Mucosa of stomach (tissue), 1 donor: ENCODE measurements at regions not wholly inside any gene's neighbourhood (a gene's known extent, or its start where the extent isn't known, plus 50 kb on each side); places are given as distances from the start of the nearest gene placed in this dataset.
A peak's percentile ranks its signal among the peaks of the same experiment; 100 is the strongest.

Experiments used
- H3K27me3 ChIP-seq: one replicate; pipeline ENCODE4 v1.7.0; 2013; ENCODE audit warnings: mild to moderate bottlenecking, low read length; ENCODE audit not compliant: control insufficient read depth, insufficient read depth
- H3K36me3 ChIP-seq: one replicate; pipeline ENCODE4 v1.7.0; 2013; ENCODE audit warnings: low read length; ENCODE audit not compliant: control insufficient read depth, insufficient read depth
- H3K4me1 ChIP-seq: one replicate; pipeline ENCODE4 v1.7.0; 2013; ENCODE audit warnings: mild to moderate bottlenecking, low read length; ENCODE audit not compliant: control insufficient read depth, insufficient read depth
- H3K4me3 ChIP-seq: one replicate; pipeline ENCODE4 v1.7.0; 2013; ENCODE audit warnings: low read length
- H3K9ac ChIP-seq: one replicate; pipeline ENCODE4 v1.7.0; 2013; ENCODE audit warnings: mild to moderate bottlenecking, low read length, moderate library complexity
- H3K9me3 ChIP-seq: one replicate; pipeline ENCODE4 v1.7.0; 2013; ENCODE audit warnings: mild to moderate bottlenecking, low read length, moderate library complexity; ENCODE audit not compliant: control insufficient read depth
- donor health status: Pancreatic carcinoma.

- H3K36me3 ChIP-seq = no peaks in the 10 kb centered on the region
- H3K4me3 ChIP-seq = no peak overlapping the region
- H3K4me1 ChIP-seq = peaks cover 14% of the 10 kb centered on the region
- H3K9ac ChIP-seq = no peak overlapping the region
- H3K9me3 ChIP-seq = no peaks in the 10 kb centered on the region
- H3K27me3 ChIP-seq = no peaks in the 10 kb centered on the region
These were observed 199.5 kb downstream of the C9orf50 start for GRCh38 chr9:129421371-129421770.

GRCh38 chr9:129420721-129421120, 200.2 kb downstream of the C9orf50 start:
- Histone ChIP-seq H3K36me3 (no peaks in the 10 kb centered on the region), H3K4me3 (no peak overlapping the region), H3K9ac (no peak overlapping the region), H3K4me1 (peaks cover 14% of the 10 kb centered on the region), H3K27me3 (no peaks in the 10 kb centered on the region), H3K9me3 (no peaks in the 10 kb centered on the region)

DNA sequence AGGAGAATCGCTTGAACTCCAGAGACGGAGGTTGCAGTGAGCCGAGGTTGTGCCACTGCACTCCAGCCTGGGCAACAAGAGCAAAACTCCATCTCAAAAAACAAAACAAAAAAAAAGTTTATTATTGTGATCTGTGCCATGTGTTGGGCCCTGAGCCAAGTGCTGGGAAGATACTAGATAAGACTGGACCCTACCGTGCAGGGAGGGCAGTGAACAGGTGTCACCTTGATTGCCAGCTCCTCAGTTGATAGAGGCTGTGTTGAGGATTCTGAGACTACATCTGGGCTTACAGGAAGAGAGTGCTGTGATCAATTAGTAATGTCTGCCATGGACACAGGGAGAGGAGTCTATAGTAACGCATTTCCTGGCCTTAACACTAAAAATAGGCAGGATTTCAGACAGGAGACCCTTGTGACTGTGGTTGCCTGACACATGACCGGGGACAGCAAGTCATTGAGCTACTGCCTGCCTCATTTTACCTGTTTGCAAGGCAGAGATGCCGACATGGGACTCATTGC, 201.5 kb downstream of the C9orf50 start:
- Histone ChIP-seq H3K4me3 (no peak overlapping the region), H3K9me3 (no peaks in the 10 kb centered on the region), H3K27me3 (no peaks in the 10 kb centered on the region), H3K4me1 (peaks cover 25% of the 10 kb centered on the region), H3K36me3 (no peaks in the 10 kb centered on the region), H3K9ac (no peak overlapping the region)

GRCh38 chr9:129418451-129418850, 202.4 kb downstream of the C9orf50 start:
- H3K9ac ChIP-seq = no peak overlapping the region
- H3K36me3 ChIP-seq = no peaks in the 10 kb centered on the region
- H3K4me3 ChIP-seq = no peak overlapping the region
- no peaks in the 10 kb centered on the region for H3K27me3 ChIP-seq
- peaks cover 31% of the 10 kb centered on the region for H3K4me1 ChIP-seq
- no peaks in the 10 kb centered on the region for H3K9me3 ChIP-seq

GRCh38 chr9:129416821-129417539, 203.9 kb downstream of the C9orf50 start:
- peak overlapping the region; percentile 22 for H3K9ac ChIP-seq
- H3K4me1 ChIP-seq = peaks cover 28% of the 10 kb centered on the region
- H3K9me3 ChIP-seq = no peaks in the 10 kb centered on the region

DNA sequence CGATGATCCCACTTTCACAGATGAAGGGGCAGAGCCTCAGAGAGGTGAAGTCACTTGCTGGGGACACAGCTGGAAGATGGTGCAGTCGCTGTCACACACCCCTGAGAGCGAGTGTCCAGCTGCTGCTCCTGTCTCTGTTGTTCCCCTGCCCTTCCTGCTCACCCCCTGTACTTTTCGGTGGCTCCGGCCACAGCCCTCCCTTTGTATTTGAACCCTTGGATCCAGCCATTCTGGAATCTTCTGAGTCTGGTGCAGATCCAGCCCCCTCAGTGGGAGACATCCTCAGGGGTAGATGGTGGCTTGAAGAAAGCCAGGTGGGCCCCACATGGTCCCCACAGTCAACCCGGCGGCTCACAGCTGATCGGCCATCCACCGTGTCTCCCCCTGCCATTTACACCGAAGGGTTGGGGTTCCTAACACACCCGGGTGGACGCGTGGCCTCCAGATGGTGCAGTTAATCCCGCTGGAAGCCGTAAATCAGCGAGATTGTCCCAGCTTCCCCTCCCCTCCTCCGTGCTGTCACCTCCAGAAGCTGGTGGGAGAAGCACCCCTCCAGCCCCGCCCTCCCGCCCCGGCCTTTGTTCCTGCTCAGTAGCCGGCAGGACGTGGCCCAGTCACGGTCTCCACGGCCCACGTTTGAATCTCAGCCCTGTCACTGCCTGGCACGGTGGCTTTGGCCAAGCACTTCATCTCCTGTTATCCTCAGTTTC, 204.8 kb downstream of the C9orf50 start:
- no peaks in the 10 kb centered on the region for H3K36me3 ChIP-seq

More at GRCh38 chr9:129416821-129417539, 203.9 kb downstream of the C9orf50 start:
- no peaks in the 10 kb centered on the region for H3K27me3 ChIP-seq
- H3K36me3 ChIP-seq = no peaks in the 10 kb centered on the region
- no peak overlapping the region for H3K4me3 ChIP-seq

DNA sequence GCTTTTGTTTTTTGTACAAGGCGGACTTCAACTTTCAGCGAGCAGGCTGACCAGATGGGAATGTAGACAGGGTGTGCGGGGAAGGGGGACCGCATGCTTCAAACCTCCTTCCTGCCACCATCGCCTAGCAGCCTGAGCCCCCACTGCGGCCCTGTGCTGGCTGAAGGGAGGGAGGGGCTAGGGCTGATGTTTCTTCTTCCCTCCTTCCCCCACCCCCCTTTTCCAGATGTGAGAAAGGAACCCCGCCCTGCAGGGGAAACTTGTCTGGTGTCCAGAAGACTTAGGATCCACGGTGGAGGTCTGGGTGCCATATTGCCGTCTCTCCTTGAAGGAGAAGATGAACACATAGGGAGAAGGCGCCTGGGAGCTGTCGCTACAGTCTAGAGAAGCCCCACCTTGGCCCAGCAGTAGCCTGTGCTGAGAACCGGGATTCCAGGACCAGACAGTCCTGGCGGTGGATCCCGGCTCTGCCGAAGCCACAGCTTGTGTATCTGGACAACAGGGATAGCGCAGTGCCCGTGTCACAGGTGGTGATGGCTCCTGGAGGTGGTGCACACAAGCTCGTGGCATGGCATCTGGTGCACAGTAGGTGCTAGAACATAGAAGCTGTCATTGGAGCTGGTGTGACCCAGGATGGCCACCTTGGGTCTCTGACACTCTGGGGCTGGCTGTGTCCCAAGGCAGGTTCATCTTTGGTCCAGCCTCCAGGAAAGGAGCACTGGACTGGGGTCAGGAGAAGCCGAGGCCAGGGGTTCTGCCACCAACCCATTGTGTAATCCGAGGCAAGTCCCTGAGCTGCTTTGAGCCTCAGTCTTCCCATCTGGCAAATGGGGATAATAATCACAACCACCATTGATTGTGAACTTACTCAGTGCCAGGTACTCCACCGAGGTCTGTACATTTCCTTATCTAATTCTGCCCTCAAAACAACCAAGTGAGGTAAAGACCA, 205.6 kb downstream of the C9orf50 start:
- Histone ChIP-seq H3K9me3 (no peaks in the 10 kb centered on the region), H3K9ac (peak overlapping the region; percentile 99), H3K36me3 (no peaks in the 10 kb centered on the region), H3K4me3 (no peak overlapping the region), H3K27me3 (no peaks in the 10 kb centered on the region), H3K4me1 (peaks cover 34% of the 10 kb centered on the region)

More for the DNA sequence above, 204.8 kb downstream of the C9orf50 start:
- no peaks in the 10 kb centered on the region for H3K27me3 ChIP-seq
- H3K9me3 ChIP-seq = no peaks in the 10 kb centered on the region
- H3K9ac ChIP-seq = peak overlapping the region; percentile 22
- peaks cover 34% of the 10 kb centered on the region for H3K4me1 ChIP-seq
- no peak overlapping the region for H3K4me3 ChIP-seq

DNA sequence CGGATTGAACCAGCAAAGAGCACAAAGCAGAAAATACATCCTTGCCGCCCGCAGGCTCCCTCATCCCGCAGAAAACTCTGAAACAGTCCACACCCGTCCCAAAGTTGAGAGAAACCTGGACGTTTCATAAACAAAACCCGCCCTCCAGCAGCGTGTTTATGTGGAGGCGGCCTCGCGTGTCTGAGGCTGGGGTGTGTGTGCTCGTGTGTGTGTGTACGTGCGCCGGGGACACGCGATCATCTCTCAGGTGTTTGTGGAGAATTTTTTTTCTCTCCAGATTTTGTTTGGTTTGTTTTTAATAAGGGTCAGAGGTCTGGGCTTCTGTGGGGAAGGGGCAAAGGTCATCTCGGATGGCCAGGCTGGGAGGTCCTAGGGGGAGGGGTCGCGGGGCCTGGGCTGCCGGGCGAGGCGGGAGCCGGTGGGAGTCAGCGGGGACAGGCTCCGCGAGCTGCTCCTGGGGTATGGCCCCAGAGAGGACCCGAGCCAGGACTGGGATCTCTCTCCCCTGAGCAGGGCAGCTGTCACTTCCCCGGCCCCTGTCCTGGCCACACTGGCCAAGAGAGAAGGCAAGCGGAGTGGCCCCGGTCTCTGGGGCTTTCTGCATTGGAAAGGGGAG, 206.4 kb downstream of the C9orf50 start:
- H3K27me3 ChIP-seq = no peaks in the 10 kb centered on the region
- no peaks in the 10 kb centered on the region for H3K9me3 ChIP-seq
- peak overlapping the region; percentile 71 for H3K4me3 ChIP-seq
- peak overlapping the region; percentile 99 for H3K9ac ChIP-seq
- no peaks in the 10 kb centered on the region for H3K36me3 ChIP-seq
- peaks cover 34% of the 10 kb centered on the region for H3K4me1 ChIP-seq

DNA sequence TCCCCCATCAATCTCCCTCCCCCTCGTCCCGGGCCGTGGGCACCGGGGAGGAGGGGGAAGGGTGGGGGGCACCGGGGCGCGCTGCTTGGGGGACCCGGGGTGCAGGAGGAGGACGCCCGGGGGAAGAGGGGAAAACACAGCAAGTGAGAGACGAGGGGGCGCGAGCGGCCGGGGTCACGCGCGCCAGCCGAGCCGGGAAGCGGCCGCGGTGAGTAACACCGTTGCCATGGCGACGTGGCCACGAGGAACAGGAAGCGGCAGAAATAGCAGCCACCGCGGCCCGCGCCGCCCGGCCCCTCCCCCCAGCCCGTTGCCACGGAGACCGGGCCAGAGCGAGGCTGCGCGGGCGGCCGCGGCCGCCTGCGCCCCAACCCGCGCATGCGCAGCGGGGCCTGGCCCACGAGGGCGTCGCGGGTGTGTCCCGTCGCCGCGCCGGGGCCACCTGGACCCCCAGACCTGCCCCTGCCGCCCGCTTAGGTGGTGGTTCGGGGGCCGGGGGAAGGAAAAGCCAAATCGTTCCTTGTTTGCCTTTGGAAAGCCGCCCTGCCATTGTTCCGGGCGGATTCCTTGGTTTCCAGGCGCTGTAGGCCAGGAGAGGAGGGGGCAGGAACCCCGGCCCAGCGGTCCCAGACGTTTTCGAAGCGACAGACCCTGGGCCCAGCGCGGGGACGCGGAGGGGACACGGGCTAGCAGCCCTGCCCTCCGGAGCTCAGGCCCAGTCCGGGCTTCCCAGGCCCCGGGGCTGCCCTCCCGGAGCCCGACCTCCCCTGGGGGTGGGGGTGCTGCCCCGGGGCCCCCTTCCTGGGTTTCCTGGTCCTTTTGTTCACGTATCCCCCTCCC, 207.1 kb downstream of the C9orf50 start:
- no peaks in the 10 kb centered on the region for H3K36me3 ChIP-seq
- H3K4me1 ChIP-seq = peaks cover 39% of the 10 kb centered on the region
- peak overlapping the region; percentile 71 for H3K4me3 ChIP-seq
- no peaks in the 10 kb centered on the region for H3K9me3 ChIP-seq
- peak overlapping the region; percentile 99 for H3K9ac ChIP-seq
- H3K27me3 ChIP-seq = no peaks in the 10 kb centered on the region

DNA sequence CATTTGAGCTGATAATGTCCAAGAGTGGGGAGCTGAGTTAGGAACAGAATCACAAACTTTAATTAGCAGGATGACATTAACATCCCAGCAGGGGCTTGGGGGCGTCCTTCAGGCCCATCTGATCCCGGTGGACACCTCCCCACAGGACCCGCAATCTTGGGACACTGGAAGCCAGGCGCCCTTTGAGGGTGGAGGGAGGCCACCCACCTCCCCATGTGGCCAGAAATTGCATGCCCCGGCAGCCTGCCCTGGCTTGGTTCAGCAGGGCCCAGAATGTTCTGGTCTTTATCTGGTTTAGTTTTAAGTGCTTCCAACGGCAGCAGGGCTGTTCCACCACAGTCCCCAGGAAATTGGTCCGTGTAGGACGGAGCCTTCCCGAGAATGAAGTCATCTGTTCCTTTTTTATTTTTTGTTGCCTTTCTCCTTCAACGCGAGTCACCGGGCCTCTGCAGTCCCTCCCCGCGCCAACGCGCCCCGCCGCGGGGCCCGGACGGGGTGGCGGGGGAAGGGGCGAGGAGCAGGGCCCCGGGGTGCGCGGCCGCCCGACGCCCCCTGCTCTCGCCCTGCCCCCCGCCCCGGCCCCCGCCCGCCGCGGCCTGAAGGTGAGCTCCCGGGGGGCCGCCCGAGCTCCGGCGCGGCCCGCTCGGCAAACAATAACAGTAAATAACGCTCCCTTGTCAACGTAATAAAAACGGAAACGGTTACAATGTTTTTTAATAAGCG, 207.9 kb downstream of the C9orf50 start:
- Histone ChIP-seq H3K9ac (peak overlapping the region; percentile 83), H3K36me3 (no peaks in the 10 kb centered on the region), H3K4me3 (peak overlapping the region; percentile 31), H3K27me3 (no peaks in the 10 kb centered on the region), H3K9me3 (no peaks in the 10 kb centered on the region), H3K4me1 (peaks cover 47% of the 10 kb centered on the region)
